ENCODE measurements at regions not wholly inside any gene's neighbourhood (a gene's known extent, or its start where the extent isn't known, plus 50 kb on each side); places are given as distances from the start of the nearest gene placed in this dataset.
A peak's percentile ranks its signal among the peaks of the same experiment; 100 is the strongest.

- peak; percentile 91 to 95 (median 94) for DNase-seq
Measured at GRCh38 chr3:72270072-72270681, 485.2 kb upstream of the PROK2 start.

GRCh38 chr3:72269475-72269874 lies 484.5 kb upstream of the PROK2 start:
- DNase-seq = peak; percentile 65 to 77 (median 65)

GRCh38 chr3:72266921-72267524 lies 482.1 kb upstream of the PROK2 start:
- DNase-seq = peak in 1 of 3 donors; percentile 18

GRCh38 chr3:72266016-72266370 lies 481.0 kb upstream of the PROK2 start:
- DNase-seq = peak in 1 of 3 donors; percentile 36

GRCh38 chr3:72265256-72266015 lies 480.5 kb upstream of the PROK2 start:
- peak in 1 of 3 donors; percentile 57 for DNase-seq

- DNase-seq = peak in 2 of 3 donors; percentile 31 to 50
Measured at GRCh38 chr3:72263223-72263990, 478.5 kb upstream of the PROK2 start.

- DNase-seq = peak in 2 of 3 donors; percentile 36 to 52
Measured at GRCh38 chr3:72262736-72263135, 477.8 kb upstream of the PROK2 start.

- DNase-seq = peak; percentile 13 to 36 (median 27)
Measured at GRCh38 chr3:72261566-72262564, 476.9 kb upstream of the PROK2 start.

GRCh38 chr3:72260588-72260910 lies 475.6 kb upstream of the PROK2 start:
- no peak for DNase-seq

- peak; percentile 71 to 91 (median 84) for DNase-seq
Measured at GRCh38 chr3:72259755-72260587, 475.0 kb upstream of the PROK2 start.

- DNase-seq = peak in 1 of 3 donors; percentile 19
Measured at GRCh38 chr3:72258361-72259141, 473.6 kb upstream of the PROK2 start.

- no peak for DNase-seq
Measured at GRCh38 chr3:72257738-72258137, 472.8 kb upstream of the PROK2 start.

GRCh38 chr3:72257203-72257602 lies 472.3 kb upstream of the PROK2 start:
- no peak for DNase-seq

GRCh38 chr3:72256716-72257115 lies 471.8 kb upstream of the PROK2 start:
- no peak for DNase-seq

GRCh38 chr3:72255791-72256559 lies 471.0 kb upstream of the PROK2 start:
- DNase-seq = peak in 1 of 3 donors; percentile 41

- no peak for DNase-seq
Measured at GRCh38 chr3:72255191-72255590, 470.2 kb upstream of the PROK2 start.

GRCh38 chr3:72254483-72254882 lies 469.5 kb upstream of the PROK2 start:
- DNase-seq = no peak

GRCh38 chr3:72250725-72251124 lies 465.8 kb upstream of the PROK2 start:
- DNase-seq = no peak

- no peak for DNase-seq
Measured at GRCh38 chr3:72248869-72249268, 463.9 kb upstream of the PROK2 start.

GRCh38 chr3:72248389-72248761 lies 463.4 kb upstream of the PROK2 start:
- DNase-seq = no peak

Measured in suppressor macrophage treated with lipopolysaccharide for 1 hour (primary cell).